ENCODE measurements at regions not wholly inside any gene's neighbourhood (a gene's known extent, or its start where the extent isn't known, plus 50 kb on each side); places are given as distances from the start of the nearest gene placed in this dataset.

DNA sequence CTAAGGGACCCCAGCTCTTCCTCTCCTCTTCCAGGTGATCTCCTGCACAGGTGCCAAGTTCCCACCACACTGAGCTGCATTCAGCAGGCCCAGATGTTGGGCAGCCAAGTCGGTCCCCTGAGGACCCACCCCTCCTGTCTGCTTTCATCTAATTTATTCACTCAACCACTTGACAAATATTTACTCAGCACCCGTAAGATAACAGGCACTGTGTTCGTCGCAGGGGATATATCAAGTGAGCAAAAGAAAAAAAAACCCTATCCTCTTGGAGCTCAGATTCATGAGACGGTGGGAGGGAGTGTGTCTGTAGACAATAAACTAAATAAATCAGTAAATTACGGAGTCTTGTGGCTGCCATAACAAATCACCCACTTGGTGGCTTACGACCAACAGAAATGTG lies 143.6 kb downstream of the MRPL14 start:
- 79% methylated on average over 3 of the region's 7 CpGs for WGBS (ENCODE audit: insufficient coverage)
- Histone ChIP-seq H3K4me3 (ENCODE audit: control extremely low read depth in 1 of 5, extremely low read depth in 1 of 5, insufficient read depth in 1 of 5, low read depth in 2 of 5, low read length in 4 of 5) (no peak overlapping the region), H4K20me1 (ENCODE audit: control insufficient read depth, insufficient read depth, low read length, poor library complexity, severe bottlenecking) (no peaks in the 10 kb centered on the region), H3K27ac (ENCODE audit: low read length in 2 of 2) (no peak overlapping the region), H3K27me3 (replicated peaks in 1 of 4; ENCODE audit: control extremely low read depth in 1 of 4, control insufficient read depth in 3 of 4, insufficient read depth in 4 of 4, low read length in 3 of 4) (peaks cover 0 to 4% (median 2%) of the 10 kb centered on the region in 4 experiments), H3K9me3 (ENCODE audit: control extremely low read depth in 1 of 3, control insufficient read depth in 2 of 3, insufficient read depth in 1 of 3, low read length in 2 of 3) (no peaks in the 10 kb centered on the region), H3K4me2 (replicated peaks; ENCODE audit: low read depth, low read length, poor library complexity, severe bottlenecking) (no peak overlapping the region), H3K79me2 (ENCODE audit: control insufficient read depth, insufficient read depth, low read length) (no peaks in the 10 kb centered on the region), H3K4me1 (ENCODE audit: control insufficient read depth in 2 of 2, insufficient read depth in 2 of 2, low read length in 2 of 2) (no peaks in the 10 kb centered on the region), H2AFZ (ENCODE audit: insufficient read depth, low read depth, low read length, poor library complexity, severe bottlenecking) (no peak overlapping the region), H3K9ac (ENCODE audit: low read length) (no peak overlapping the region), H3K36me3 (replicated peaks in 1 of 2; ENCODE audit: control extremely low read depth in 1 of 2, control insufficient read depth in 1 of 2, extremely low read depth in 1 of 2, insufficient read depth in 2 of 2, low read length in 1 of 2) (no peaks in the 10 kb centered on the region)
- no peak overlapping the region for H3K27ac Mint-ChIP-seq
- CTCF ChIA-PET = no interaction called here
- no peak overlapping the region for H3K4me3 Mint-ChIP-seq
- intact Hi-C loops (cut with micrococcal nuclease) = no loop called here
- no peak for TF ChIP-seq EZH2 (IDR thresholded peaks at IDR 0.05; ENCODE audit: borderline replicate concordance, insufficient read depth, low read depth, low read length, poor library complexity, severe bottlenecking)
- TF ChIP-seq, protein P1, sequence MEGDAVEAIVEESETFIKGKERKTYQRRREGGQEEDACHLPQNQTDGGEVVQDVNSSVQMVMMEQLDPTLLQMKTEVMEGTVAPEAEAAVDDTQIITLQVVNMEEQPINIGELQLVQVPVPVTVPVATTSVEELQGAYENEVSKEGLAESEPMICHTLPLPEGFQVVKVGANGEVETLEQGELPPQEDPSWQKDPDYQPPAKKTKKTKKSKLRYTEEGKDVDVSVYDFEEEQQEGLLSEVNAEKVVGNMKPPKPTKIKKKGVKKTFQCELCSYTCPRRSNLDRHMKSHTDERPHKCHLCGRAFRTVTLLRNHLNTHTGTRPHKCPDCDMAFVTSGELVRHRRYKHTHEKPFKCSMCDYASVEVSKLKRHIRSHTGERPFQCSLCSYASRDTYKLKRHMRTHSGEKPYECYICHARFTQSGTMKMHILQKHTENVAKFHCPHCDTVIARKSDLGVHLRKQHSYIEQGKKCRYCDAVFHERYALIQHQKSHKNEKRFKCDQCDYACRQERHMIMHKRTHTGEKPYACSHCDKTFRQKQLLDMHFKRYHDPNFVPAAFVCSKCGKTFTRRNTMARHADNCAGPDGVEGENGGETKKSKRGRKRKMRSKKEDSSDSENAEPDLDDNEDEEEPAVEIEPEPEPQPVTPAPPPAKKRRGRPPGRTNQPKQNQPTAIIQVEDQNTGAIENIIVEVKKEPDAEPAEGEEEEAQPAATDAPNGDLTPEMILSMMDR (IDR thresholded peaks at IDR 0.05) = no peak
- no peaks in the 10 kb centered on the region for H3K9me3 Mint-ChIP-seq (ENCODE audit: insufficient read depth)
- no peaks in the 10 kb centered on the region for H3K4me1 Mint-ChIP-seq
- DNase-seq = no peak
- POLR2A ChIA-PET = no interaction called here
- no peak for ATAC-seq (ENCODE audit: low read depth)
- peaks cover 26% of the 10 kb centered on the region for H3K27me3 Mint-ChIP-seq

DNA sequence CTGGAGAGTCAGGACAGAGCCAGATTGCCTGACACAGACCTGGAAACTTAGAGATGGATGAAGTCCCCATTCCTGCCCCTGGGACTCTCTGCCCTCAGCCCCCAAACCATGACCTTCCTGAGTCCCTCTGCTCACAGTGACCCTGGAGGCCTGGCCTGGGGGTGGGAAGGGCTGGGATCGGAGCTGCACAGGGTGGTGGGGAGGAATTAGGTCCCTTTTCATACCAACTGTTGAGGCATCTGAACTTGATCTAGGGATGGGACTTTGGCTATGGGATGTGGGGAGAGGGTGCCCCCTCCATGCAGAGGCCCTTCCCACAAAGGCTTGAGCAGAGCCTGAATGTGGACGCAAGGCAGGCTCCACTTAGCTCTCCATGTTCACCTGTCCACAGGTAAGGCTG lies 144.1 kb downstream of the MRPL14 start:
- Histone ChIP-seq H3K79me2 (ENCODE audit: control insufficient read depth, insufficient read depth, low read length) (no peaks in the 10 kb centered on the region), H3K4me3 (ENCODE audit: control extremely low read depth in 1 of 5, extremely low read depth in 1 of 5, insufficient read depth in 1 of 5, low read depth in 2 of 5, low read length in 4 of 5) (no peak overlapping the region), H3K4me1 (ENCODE audit: control insufficient read depth in 2 of 2, insufficient read depth in 2 of 2, low read length in 2 of 2) (no peaks in the 10 kb centered on the region), H3K9me3 (ENCODE audit: control extremely low read depth in 1 of 3, control insufficient read depth in 2 of 3, insufficient read depth in 1 of 3, low read length in 2 of 3) (no peaks in the 10 kb centered on the region), H3K36me3 (replicated peaks in 1 of 2; ENCODE audit: control extremely low read depth in 1 of 2, control insufficient read depth in 1 of 2, extremely low read depth in 1 of 2, insufficient read depth in 2 of 2, low read length in 1 of 2) (no peaks in the 10 kb centered on the region), H3K27me3 (replicated peaks in 1 of 4; ENCODE audit: control extremely low read depth in 1 of 4, control insufficient read depth in 3 of 4, insufficient read depth in 4 of 4, low read length in 3 of 4) (peaks cover 0 to 4% (median 2%) of the 10 kb centered on the region in 4 experiments), H2AFZ (ENCODE audit: insufficient read depth, low read depth, low read length, poor library complexity, severe bottlenecking) (no peak overlapping the region), H4K20me1 (ENCODE audit: control insufficient read depth, insufficient read depth, low read length, poor library complexity, severe bottlenecking) (no peaks in the 10 kb centered on the region), H3K27ac (ENCODE audit: low read length in 2 of 2) (no peak overlapping the region), H3K9ac (ENCODE audit: low read length) (no peak overlapping the region), H3K4me2 (replicated peaks; ENCODE audit: low read depth, low read length, poor library complexity, severe bottlenecking) (no peak overlapping the region)
- POLR2A ChIA-PET = no interaction called here
- 100% methylated on average over 1 of the region's 2 CpGs for WGBS (ENCODE audit: insufficient coverage)
- ATAC-seq (ENCODE audit: low read depth) (no peak), DNase-seq (no peak)
- peaks cover 29% of the 10 kb centered on the region for H3K27me3 Mint-ChIP-seq
- TF ChIP-seq, protein P1 (IDR thresholded peaks at IDR 0.05) = no peak
- TF ChIP-seq EZH2 (IDR thresholded peaks at IDR 0.05; ENCODE audit: borderline replicate concordance, insufficient read depth, low read depth, low read length, poor library complexity, severe bottlenecking) = no peak
- no peaks in the 10 kb centered on the region for H3K9me3 Mint-ChIP-seq (ENCODE audit: insufficient read depth)
- no peak overlapping the region for H3K4me3 Mint-ChIP-seq
- CTCF ChIA-PET = no interaction called here
- intact Hi-C loops (cut with micrococcal nuclease) = no loop called here
- H3K27ac Mint-ChIP-seq = no peak overlapping the region
- H3K4me1 Mint-ChIP-seq = no peaks in the 10 kb centered on the region

Data from B cell (primary cell).